IPS-18c (cell line): ENCODE measurements at regions not wholly inside any gene's neighbourhood (a gene's known extent, or its start where the extent isn't known, plus 50 kb on each side); places are given as distances from the start of the nearest gene placed in this dataset.
"Not testable (repeated sequence)": the region's sequence is repeated elsewhere in the genome, so short reads cannot be mapped to it uniquely, and the experiment has no call there.

Source experiments
- H3K4me3 ChIP-seq: 2 replicates; pipeline ENCODE4 v1.7.0; 2013; ENCODE audit warnings: low read depth, mild to moderate bottlenecking, low read length, moderate library complexity; ENCODE audit not compliant: insufficient read depth
- H3K9me3 ChIP-seq: one replicate; pipeline ENCODE4 v1.6.1; 2013; ENCODE audit warnings: mild to moderate bottlenecking, low read length, moderate library complexity; ENCODE audit not compliant: control insufficient read depth, insufficient read depth

GRCh38 chr1:146883190-146883589, 54.9 kb upstream of the NBPF12 start:
- not testable (repeated sequence) for H3K9me3 ChIP-seq

DNA sequence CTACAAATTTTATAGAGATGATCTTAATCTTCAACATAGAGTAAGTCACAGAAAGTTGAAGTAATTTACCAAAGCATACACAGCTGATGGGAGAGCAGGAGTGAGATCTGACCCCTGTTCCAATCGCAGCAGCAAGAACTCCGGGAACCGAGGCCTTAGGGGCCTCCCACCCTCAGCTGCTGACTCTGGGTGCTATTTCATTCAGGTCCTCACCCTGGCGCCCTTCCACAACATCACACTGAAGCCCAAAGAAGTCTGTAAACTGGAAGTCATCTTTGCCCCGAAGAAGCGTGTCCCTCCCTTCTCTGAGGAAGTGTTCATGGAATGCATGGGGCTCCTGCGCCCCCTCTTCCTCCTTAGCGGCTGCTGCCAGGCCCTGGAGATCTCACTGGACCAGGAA, 57.0 kb upstream of the NBPF12 start:
- not testable (repeated sequence) for H3K9me3 ChIP-seq, H3K4me3 ChIP-seq

More at GRCh38 chr1:146883190-146883589, 54.9 kb upstream of the NBPF12 start:
- H3K4me3 ChIP-seq = not testable (repeated sequence)

GRCh38 chr1:146863799-146864319, 74.3 kb upstream of the NBPF12 start:
- not testable (repeated sequence) for H3K4me3 ChIP-seq, H3K9me3 ChIP-seq

GRCh38 chr1:146853147-146853546, 85.0 kb upstream of the NBPF12 start:
- not testable (repeated sequence) for H3K9me3 ChIP-seq, H3K4me3 ChIP-seq

DNA sequence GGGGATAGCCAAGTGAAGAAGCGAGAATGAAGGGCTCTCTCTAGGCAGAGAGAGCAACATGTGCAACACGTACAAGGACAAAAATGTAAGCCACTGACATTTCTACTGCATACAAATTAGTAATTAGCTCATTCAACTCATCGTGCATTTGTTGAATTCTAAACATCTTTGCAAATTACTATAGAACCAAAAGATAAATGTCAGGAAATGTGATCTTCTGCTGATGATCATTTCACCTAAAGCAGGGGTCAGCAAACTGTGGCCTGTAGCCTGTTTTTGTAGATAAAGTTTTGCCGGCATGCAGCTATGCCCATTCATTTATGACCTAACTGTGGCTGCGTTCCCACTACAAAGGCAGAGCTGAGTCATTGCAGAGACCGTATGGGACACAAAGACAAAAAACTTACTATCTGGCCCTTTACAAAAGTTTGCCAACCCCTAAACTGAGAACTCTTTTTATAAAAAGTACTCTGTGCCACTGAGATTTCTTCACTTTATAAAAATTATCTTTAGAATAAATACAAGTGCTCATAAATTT, 87.7 kb upstream of the NBPF12 start:
- not testable (repeated sequence) for H3K9me3 ChIP-seq, H3K4me3 ChIP-seq

GRCh38 chr1:146838725-146839124, 99.4 kb upstream of the NBPF12 start:
- not testable (repeated sequence) for H3K4me3 ChIP-seq

DNA sequence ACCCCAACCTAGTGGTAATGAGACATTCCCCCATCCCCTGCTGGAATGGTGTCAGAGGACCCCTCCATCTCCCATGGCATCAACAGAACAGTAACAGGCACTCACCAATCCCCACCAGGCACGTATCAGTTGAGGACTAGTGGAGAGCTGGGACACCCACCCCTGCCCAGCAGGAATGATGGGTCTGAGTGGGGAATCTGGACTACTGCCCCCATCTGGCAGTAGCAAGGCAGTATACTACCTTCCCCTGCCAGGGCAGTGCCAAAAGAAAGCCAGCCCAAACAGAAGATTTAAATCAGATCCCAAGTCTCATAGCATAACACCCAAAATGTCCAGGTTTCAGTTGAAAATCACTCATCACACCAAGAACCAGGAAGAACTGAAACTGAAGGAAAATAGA, 111.2 kb upstream of the NBPF12 start:
- not testable (repeated sequence) for H3K9me3 ChIP-seq, H3K4me3 ChIP-seq

More at GRCh38 chr1:146838725-146839124, 99.4 kb upstream of the NBPF12 start:
- not testable (repeated sequence) for H3K9me3 ChIP-seq

GRCh38 chr1:146794236-146794635, 143.9 kb upstream of the NBPF12 start:
- H3K4me3 ChIP-seq = not testable (repeated sequence)

DNA sequence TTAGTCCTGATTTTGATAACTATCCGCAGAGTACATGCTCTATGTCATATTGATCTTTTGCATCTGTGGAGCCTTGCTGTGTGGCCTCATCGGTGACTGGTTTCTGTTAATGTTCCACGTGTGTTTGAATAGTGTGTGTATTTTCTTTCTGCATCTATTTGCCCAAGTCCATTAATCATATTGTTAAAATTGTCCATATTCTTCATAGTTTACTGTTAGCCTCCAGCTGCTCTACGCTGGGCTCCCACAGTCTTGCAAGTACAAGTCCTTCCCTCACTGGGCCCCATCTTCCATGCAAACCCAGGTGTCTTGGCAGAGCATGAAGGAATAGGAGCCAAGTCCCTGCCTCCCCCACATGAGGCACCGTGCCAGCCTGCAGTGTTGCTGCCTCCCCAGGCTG, 145.4 kb upstream of the NBPF12 start:
- H3K4me3 ChIP-seq, H3K9me3 ChIP-seq: not testable (repeated sequence)

More at GRCh38 chr1:146794236-146794635, 143.9 kb upstream of the NBPF12 start:
- not testable (repeated sequence) for H3K9me3 ChIP-seq

DNA sequence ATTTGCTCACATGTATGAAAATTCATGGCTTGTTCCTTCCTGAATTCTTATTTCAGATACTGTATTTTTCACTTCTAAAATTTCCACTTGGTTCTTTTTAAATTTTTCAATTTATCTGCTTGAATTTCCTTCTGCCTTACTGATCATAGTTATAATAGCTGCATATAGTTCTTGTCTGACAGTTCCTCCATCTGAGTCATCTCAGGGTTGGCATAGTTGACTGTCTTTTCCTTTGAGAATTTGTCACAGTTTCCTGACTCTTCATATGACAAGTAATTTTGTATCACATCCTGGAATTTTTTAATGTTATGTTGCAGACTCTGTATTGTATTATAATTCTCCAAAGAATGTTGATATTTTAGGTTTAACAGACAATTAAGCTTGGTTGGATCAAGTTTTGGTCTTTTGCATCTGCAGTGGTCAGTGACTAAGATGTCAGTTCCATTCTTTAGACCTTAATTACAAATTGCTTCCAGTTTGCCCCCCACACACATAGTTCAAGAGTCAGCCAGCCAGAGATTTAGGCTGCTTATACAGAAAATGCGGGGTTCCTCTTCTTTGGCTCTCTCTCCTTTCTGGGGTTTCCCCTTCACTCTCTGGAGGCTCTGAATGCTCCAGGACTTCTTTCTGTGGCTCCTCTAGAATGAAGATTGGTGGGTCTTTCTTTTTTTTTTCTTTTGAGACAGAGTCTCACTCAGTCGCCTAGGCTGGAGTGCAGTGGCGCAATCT, 153.7 kb upstream of the NBPF12 start:
- not testable (repeated sequence) for H3K4me3 ChIP-seq, H3K9me3 ChIP-seq

DNA sequence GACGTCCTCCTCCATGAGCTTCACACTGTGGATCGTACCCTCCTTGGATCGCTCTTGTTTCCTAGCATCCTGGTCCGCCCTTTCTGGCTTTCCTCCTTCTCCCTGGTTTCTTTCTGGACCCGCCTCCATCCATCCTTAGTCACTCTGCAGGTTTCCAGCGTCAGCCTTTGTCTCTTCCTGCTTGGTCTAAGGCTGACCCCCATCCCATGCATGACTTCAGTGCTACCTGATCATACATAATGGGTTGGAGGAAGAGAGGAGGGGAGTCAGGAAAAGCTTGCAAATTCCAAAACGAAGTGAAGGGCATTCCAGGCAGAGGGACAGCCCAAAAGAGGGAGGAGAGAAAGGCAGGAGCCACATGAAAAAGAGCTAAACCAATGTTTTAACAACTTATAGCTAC, 156.9 kb upstream of the NBPF12 start:
- not testable (repeated sequence) for H3K4me3 ChIP-seq, H3K9me3 ChIP-seq

DNA sequence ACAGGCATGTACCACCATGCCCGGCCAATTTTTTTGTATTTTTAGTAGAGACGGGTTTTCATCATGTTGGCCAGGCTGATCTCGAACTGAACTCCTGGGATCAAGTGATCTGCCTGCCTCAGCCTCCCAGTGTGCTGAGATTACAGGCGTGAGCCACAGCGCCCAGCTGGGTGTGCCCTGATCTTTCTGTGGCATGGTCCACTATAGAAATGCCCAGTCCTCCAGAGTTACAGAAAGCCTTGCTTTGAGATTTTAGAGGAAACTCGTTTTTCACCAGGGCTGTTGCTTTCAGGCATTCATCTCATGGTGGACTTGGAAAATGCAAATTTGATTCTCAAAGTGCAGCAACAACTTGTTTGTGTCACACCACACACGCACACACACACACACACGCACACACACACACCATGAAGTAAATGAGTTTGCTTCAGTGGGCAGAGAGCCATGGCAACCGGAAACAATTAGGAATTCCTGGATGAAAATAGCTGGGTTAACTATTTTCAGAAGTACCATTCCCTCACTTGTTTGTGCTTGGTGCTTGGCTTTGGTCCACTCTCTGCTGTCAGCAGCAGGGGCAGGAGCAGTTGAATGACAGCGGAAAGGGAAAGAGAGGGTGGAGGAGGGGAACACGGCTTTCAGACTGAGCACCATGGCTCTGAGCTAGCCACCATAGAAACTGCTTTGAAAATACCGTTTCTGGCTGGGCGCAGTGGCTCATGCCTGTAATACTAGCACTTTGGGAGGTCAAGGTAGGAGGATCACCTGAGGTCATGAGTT, 160.1 kb upstream of the NBPF12 start:
- not testable (repeated sequence) for H3K4me3 ChIP-seq, H3K9me3 ChIP-seq

GRCh38 chr1:146774988-146775387, 163.1 kb upstream of the NBPF12 start:
- H3K4me3 ChIP-seq, H3K9me3 ChIP-seq: not testable (repeated sequence)

DNA sequence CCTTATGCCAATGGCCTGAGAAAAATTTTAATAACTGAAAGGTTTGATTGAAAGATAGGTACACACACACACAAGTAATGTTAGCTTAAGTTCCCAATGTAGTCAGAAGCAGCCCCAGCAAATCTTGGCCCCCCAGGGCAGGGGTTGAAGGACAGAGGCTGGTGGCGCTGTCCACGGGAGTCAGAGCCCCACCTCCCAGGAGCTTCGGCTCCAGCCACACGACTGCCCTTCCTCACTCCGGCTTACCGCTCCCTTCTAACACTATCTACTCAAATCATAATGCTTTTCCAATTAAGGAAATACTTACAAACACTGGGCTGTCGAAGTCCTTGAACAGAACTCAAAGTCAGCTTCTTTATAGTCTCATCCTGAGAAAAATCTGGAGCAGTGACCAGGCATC, 163.9 kb upstream of the NBPF12 start:
- not testable (repeated sequence) for H3K9me3 ChIP-seq, H3K4me3 ChIP-seq

- not testable (repeated sequence) for H3K4me3 ChIP-seq
These were observed 166.7 kb upstream of the NBPF12 start for GRCh38 chr1:146771409-146771808.

DNA sequence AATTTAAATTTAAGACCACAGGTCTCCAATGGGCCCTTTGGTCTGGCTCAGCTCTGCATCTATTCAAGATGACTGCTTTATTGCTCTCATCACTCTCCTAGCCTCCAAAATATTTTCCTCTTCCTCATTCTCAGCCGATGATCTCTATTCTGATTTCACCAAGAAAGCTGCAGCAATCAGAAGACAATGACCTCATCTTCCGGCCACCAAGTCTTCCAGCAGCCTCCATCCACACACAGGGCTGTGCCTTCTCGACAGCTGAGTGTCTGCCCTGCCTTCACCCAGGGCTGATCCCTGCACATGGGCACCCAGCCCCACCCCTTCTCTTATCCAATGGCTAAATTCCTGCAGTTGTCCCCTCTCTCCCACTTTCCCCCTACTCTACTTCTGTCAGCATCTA, 167.1 kb upstream of the NBPF12 start:
- not testable (repeated sequence) for H3K9me3 ChIP-seq, H3K4me3 ChIP-seq

More at GRCh38 chr1:146771409-146771808, 166.7 kb upstream of the NBPF12 start:
- H3K9me3 ChIP-seq = not testable (repeated sequence)

DNA sequence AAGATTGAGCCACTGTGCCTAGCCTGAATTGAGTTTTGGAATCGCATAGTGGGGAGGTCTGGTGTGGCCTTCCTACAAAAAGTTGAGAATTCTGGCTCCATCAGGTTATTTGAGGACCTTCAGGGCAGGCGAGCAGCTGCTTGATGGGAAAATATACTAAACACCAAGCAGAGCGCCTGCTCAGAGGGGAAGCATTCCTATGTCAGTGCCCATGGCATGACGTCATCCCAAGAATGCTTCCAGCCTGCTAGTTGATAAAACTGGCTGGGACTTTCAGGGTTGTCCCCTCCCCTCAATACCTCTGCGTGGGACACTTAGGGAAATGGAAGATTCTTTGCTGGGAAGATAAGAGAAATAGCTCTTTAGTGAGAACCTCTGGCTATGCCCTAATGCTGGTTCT, 174.9 kb upstream of the NBPF12 start:
- H3K4me3 ChIP-seq, H3K9me3 ChIP-seq: not testable (repeated sequence)

GRCh38 chr1:146756858-146757257, 181.3 kb upstream of the NBPF12 start:
- not testable (repeated sequence) for H3K4me3 ChIP-seq, H3K9me3 ChIP-seq
